ENCODE measurements at regions not wholly inside any gene's neighbourhood (a gene's known extent, or its start where the extent isn't known, plus 50 kb on each side); places are given as distances from the start of the nearest gene placed in this dataset.
"Not testable (repeated sequence)": the region's sequence is repeated elsewhere in the genome, so short reads cannot be mapped to it uniquely, and the experiment has no call there.

GRCh38 chr9:107850653-107851052 lies 361.1 kb upstream of the KLF4 start:
- no peak for DNase-seq (ENCODE audit: low read depth in 4 of 4, low spot score in 3 of 4)

- no peak for DNase-seq (ENCODE audit: low read depth in 4 of 4, low spot score in 3 of 4)
Observed at GRCh38 chr9:107847978-107848964, 358.7 kb upstream of the KLF4 start.

GRCh38 chr9:107842530-107842929 lies 353.0 kb upstream of the KLF4 start:
- no peak for DNase-seq (ENCODE audit: low read depth in 4 of 4, low spot score in 3 of 4)

GRCh38 chr9:107841076-107841475 lies 351.5 kb upstream of the KLF4 start:
- DNase-seq (ENCODE audit: low read depth in 4 of 4, low spot score in 3 of 4), result no peak

GRCh38 chr9:107839371-107839770 lies 349.8 kb upstream of the KLF4 start:
- no peak for DNase-seq (ENCODE audit: low read depth in 4 of 4, low spot score in 3 of 4)

- DNase-seq (ENCODE audit: low read depth in 4 of 4, low spot score in 3 of 4), result no peak
Observed at GRCh38 chr9:107838766-107839165, 349.2 kb upstream of the KLF4 start.

GRCh38 chr9:107836300-107836699 lies 346.7 kb upstream of the KLF4 start:
- no peak for DNase-seq (ENCODE audit: low read depth in 4 of 4, low spot score in 3 of 4)

- no peak for DNase-seq (ENCODE audit: low read depth in 4 of 4, low spot score in 3 of 4)
Observed at GRCh38 chr9:107833295-107833694, 343.7 kb upstream of the KLF4 start.

GRCh38 chr9:107832871-107833270 lies 343.3 kb upstream of the KLF4 start:
- DNase-seq (ENCODE audit: low read depth in 4 of 4, low spot score in 3 of 4), result no peak

GRCh38 chr9:107830479-107830878 lies 340.9 kb upstream of the KLF4 start:
- DNase-seq (ENCODE audit: low read depth in 4 of 4, low spot score in 3 of 4), result no peak

GRCh38 chr9:107827884-107828283 lies 338.3 kb upstream of the KLF4 start:
- DNase-seq (ENCODE audit: low read depth in 4 of 4, low spot score in 3 of 4), result no peak

- DNase-seq (ENCODE audit: low read depth in 4 of 4, low spot score in 3 of 4), result no peak
Observed at GRCh38 chr9:107827304-107827703, 337.7 kb upstream of the KLF4 start.

GRCh38 chr9:107826688-107826983 lies 337.1 kb upstream of the KLF4 start:
- not testable (repeated sequence) for DNase-seq (ENCODE audit: low read depth in 4 of 4, low spot score in 3 of 4)

- no peak for DNase-seq (ENCODE audit: low read depth in 4 of 4, low spot score in 3 of 4)
Observed at GRCh38 chr9:107824556-107824955, 335.0 kb upstream of the KLF4 start.

- no peak for DNase-seq (ENCODE audit: low read depth in 4 of 4, low spot score in 3 of 4)
Observed at GRCh38 chr9:107819772-107820565, 330.4 kb upstream of the KLF4 start.

GRCh38 chr9:107818503-107818829 lies 328.9 kb upstream of the KLF4 start:
- DNase-seq (ENCODE audit: low read depth in 4 of 4, low spot score in 3 of 4), result not testable (repeated sequence)

GRCh38 chr9:107817595-107818502 lies 328.3 kb upstream of the KLF4 start:
- DNase-seq (ENCODE audit: low read depth in 4 of 4, low spot score in 3 of 4), result not testable (repeated sequence)

- no peak for DNase-seq (ENCODE audit: low read depth in 4 of 4, low spot score in 3 of 4)
Observed at GRCh38 chr9:107816561-107817021, 327.0 kb upstream of the KLF4 start.

GRCh38 chr9:107815782-107816560 lies 326.4 kb upstream of the KLF4 start:
- DNase-seq (ENCODE audit: low read depth in 4 of 4, low spot score in 3 of 4), result no peak

GRCh38 chr9:107813287-107813686 lies 323.7 kb upstream of the KLF4 start:
- no peak for DNase-seq (ENCODE audit: low read depth in 4 of 4, low spot score in 3 of 4)

All from left renal pelvis (tissue), 4 donors.